ENCODE measurements at regions not wholly inside any gene's neighbourhood (a gene's known extent, or its start where the extent isn't known, plus 50 kb on each side); places are given as distances from the start of the nearest gene placed in this dataset.

GRCh38 chr14:98062083-98062482 is 1209.9 kb downstream of the BCL11B start:
- Histone ChIP-seq H3K9ac (no peak overlapping the region), H3K4me1 (no peaks in the 10 kb centered on the region), H4K20me1 (no peaks in the 10 kb centered on the region), H3K4me2 (no peak overlapping the region), H3K4me3 (no peak overlapping the region), H3K36me3 (no peaks in the 10 kb centered on the region), H3K27ac (no peak overlapping the region), H3K9me3 (replicated peaks in 1 of 11) (peaks cover 0 to 6% (median 0%) of the 10 kb centered on the region in 11 experiments; a peak in 4 of 22 replicates), H3K27me3 (no peaks in the 10 kb centered on the region)
- no peak for TF ChIP-seq Cebpa-rat (IDR thresholded peaks at IDR 0.05)

GRCh38 chr14:98069712-98070171 is 1202.3 kb downstream of the BCL11B start:
- Histone ChIP-seq H3K9ac (no peak overlapping the region), H3K27ac (no peak overlapping the region), H3K36me3 (no peaks in the 10 kb centered on the region)

GRCh38 chr14:98070536-98070935 is 1201.5 kb downstream of the BCL11B start:
- TF ChIP-seq Cebpa-rat (IDR thresholded peaks at IDR 0.05), result no peak
- H3K9me3 ChIP-seq (replicated peaks in 1 of 11), result no peaks in the 10 kb centered on the region
- no peaks in the 10 kb centered on the region for H4K20me1 ChIP-seq
- no peak overlapping the region for H3K9ac ChIP-seq
- H3K4me2 ChIP-seq, result no peak overlapping the region
- H3K27me3 ChIP-seq, result no peaks in the 10 kb centered on the region
- H3K36me3 ChIP-seq, result no peaks in the 10 kb centered on the region
- no peak overlapping the region for H3K27ac ChIP-seq
- no peak overlapping the region for H3K4me3 ChIP-seq
- H3K4me1 ChIP-seq, result no peaks in the 10 kb centered on the region

More at GRCh38 chr14:98069712-98070171, 1202.3 kb downstream of the BCL11B start:
- H3K27me3 ChIP-seq, result no peaks in the 10 kb centered on the region
- H4K20me1 ChIP-seq, result no peaks in the 10 kb centered on the region
- H3K4me3 ChIP-seq, result no peak overlapping the region
- H3K4me1 ChIP-seq, result no peaks in the 10 kb centered on the region
- no peaks in the 10 kb centered on the region for H3K9me3 ChIP-seq (replicated peaks in 1 of 11)
- TF ChIP-seq Cebpa-rat (IDR thresholded peaks at IDR 0.05), result no peak
- H3K4me2 ChIP-seq, result no peak overlapping the region

GRCh38 chr14:98074111-98074510 is 1197.9 kb downstream of the BCL11B start:
- H3K36me3 ChIP-seq, result no peaks in the 10 kb centered on the region
- no peak overlapping the region for H3K4me3 ChIP-seq
- TF ChIP-seq Cebpa-rat (IDR thresholded peaks at IDR 0.05), result no peak
- H3K9ac ChIP-seq, result no peak overlapping the region
- H3K4me2 ChIP-seq, result no peak overlapping the region
- no peaks in the 10 kb centered on the region for H4K20me1 ChIP-seq
- no peaks in the 10 kb centered on the region for H3K27me3 ChIP-seq
- no peak overlapping the region for H3K27ac ChIP-seq
- H3K9me3 ChIP-seq (replicated peaks in 1 of 11), result no peaks in the 10 kb centered on the region
- H3K4me1 ChIP-seq, result no peaks in the 10 kb centered on the region

GRCh38 chr14:98077176-98077575 is 1194.8 kb downstream of the BCL11B start:
- Histone ChIP-seq H3K9me3 (replicated peaks in 1 of 11) (no peaks in the 10 kb centered on the region), H3K4me2 (no peak overlapping the region), H3K27ac (no peak overlapping the region), H3K27me3 (no peaks in the 10 kb centered on the region), H3K9ac (no peak overlapping the region), H4K20me1 (no peaks in the 10 kb centered on the region), H3K36me3 (no peaks in the 10 kb centered on the region), H3K4me3 (no peak overlapping the region), H3K4me1 (0 out of 20 replicates have a peak, but pooled peaks cover 0 to under 1% (median 0%) of the 10 kb centered on the region in 10 experiments)
- no peak for TF ChIP-seq Cebpa-rat (IDR thresholded peaks at IDR 0.05)

- Histone ChIP-seq H3K27ac (no peak overlapping the region), H3K36me3 (no peaks in the 10 kb centered on the region)
- no peak for TF ChIP-seq Cebpa-rat (IDR thresholded peaks at IDR 0.05)
Measured at GRCh38 chr14:98082833-98083232, 1189.2 kb downstream of the BCL11B start.

GRCh38 chr14:98085751-98086150 is 1186.2 kb downstream of the BCL11B start:
- TF ChIP-seq Cebpa-rat (IDR thresholded peaks at IDR 0.05), result no peak

More at GRCh38 chr14:98082833-98083232, 1189.2 kb downstream of the BCL11B start:
- peaks cover 0 to 4% (median 0%) of the 10 kb centered on the region in 11 experiments; a peak in 4 of 22 replicates for H3K9me3 ChIP-seq (replicated peaks in 1 of 11)
- H4K20me1 ChIP-seq, result no peaks in the 10 kb centered on the region
- H3K4me1 ChIP-seq, result peaks cover 0 to 10% (median 3%) of the 10 kb centered on the region in 10 experiments; a peak in 6 of 20 replicates
- no peaks in the 10 kb centered on the region for H3K27me3 ChIP-seq
- no peak overlapping the region for H3K9ac ChIP-seq
- peak overlapping the region in 1 of 11 experiments; percentile 18; a peak in 2 of 22 replicates for H3K4me2 ChIP-seq
- no peak overlapping the region for H3K4me3 ChIP-seq

GRCh38 chr14:98093111-98093510 is 1178.9 kb downstream of the BCL11B start:
- no peaks in the 10 kb centered on the region for H4K20me1 ChIP-seq
- H3K4me2 ChIP-seq, result peak overlapping the region in 3 of 11 experiments; percentile 25 to 42 (median 34); a peak in 5 of 22 replicates
- no peaks in the 10 kb centered on the region for H3K27me3 ChIP-seq
- H3K9me3 ChIP-seq (replicated peaks in 1 of 11), result peaks cover 0 to 5% (median 0%) of the 10 kb centered on the region in 11 experiments; a peak in 2 of 22 replicates
- H3K27ac ChIP-seq, result no peak overlapping the region
- no peaks in the 10 kb centered on the region for H3K36me3 ChIP-seq
- H3K4me1 ChIP-seq, result peaks cover 0 to 15% (median 7%) of the 10 kb centered on the region in 10 experiments; a peak in 8 of 20 replicates
- no peak for TF ChIP-seq Cebpa-rat (IDR thresholded peaks at IDR 0.05)
- H3K4me3 ChIP-seq, result no peak overlapping the region
- no peak overlapping the region for H3K9ac ChIP-seq

More at GRCh38 chr14:98085751-98086150, 1186.2 kb downstream of the BCL11B start:
- Histone ChIP-seq H3K4me3 (no peak overlapping the region), H3K27me3 (no peaks in the 10 kb centered on the region), H3K4me1 (peaks cover 0 to 10% (median 3%) of the 10 kb centered on the region in 10 experiments; a peak in 6 of 20 replicates), H3K27ac (no peak overlapping the region), H3K36me3 (no peaks in the 10 kb centered on the region), H3K9ac (no peak overlapping the region), H3K9me3 (replicated peaks in 1 of 11) (peaks cover 0 to 4% (median 0%) of the 10 kb centered on the region in 11 experiments; a peak in 4 of 22 replicates), H3K4me2 (no peak overlapping the region), H4K20me1 (no peaks in the 10 kb centered on the region)

GRCh38 chr14:98099527-98099926 is 1172.5 kb downstream of the BCL11B start:
- no peak overlapping the region for H3K27ac ChIP-seq
- no peaks in the 10 kb centered on the region for H4K20me1 ChIP-seq
- H3K27me3 ChIP-seq, result no peaks in the 10 kb centered on the region
- no peak overlapping the region for H3K4me3 ChIP-seq
- no peak overlapping the region for H3K4me2 ChIP-seq
- peaks cover 0 to under 1% (median 0%) of the 10 kb centered on the region in 10 experiments; a peak in 4 of 20 replicates for H3K4me1 ChIP-seq
- H3K9ac ChIP-seq, result no peak overlapping the region
- H3K36me3 ChIP-seq, result no peaks in the 10 kb centered on the region
- no peaks in the 10 kb centered on the region; a peak in 1 of 22 replicates for H3K9me3 ChIP-seq (replicated peaks in 1 of 11)
- TF ChIP-seq Cebpa-rat (IDR thresholded peaks at IDR 0.05), result no peak

- Histone ChIP-seq H4K20me1 (no peaks in the 10 kb centered on the region), H3K4me3 (no peak overlapping the region), H3K27me3 (no peaks in the 10 kb centered on the region), H3K27ac (no peak overlapping the region), H3K4me1 (no peaks in the 10 kb centered on the region), H3K4me2 (no peak overlapping the region), H3K36me3 (no peaks in the 10 kb centered on the region), H3K9me3 (replicated peaks in 1 of 11) (no peaks in the 10 kb centered on the region; a peak in 1 of 22 replicates), H3K9ac (no peak overlapping the region)
- TF ChIP-seq Cebpa-rat (IDR thresholded peaks at IDR 0.05), result no peak
Measured at GRCh38 chr14:98101323-98101722, 1170.7 kb downstream of the BCL11B start.

All from BLaER1 treated with 17β-estradiol and CSF1 and Interleukin-3, amounts not matched to agents 10 nM and 100 nM (cell line).